ENCODE measurements at regions not wholly inside any gene's neighbourhood (a gene's known extent, or its start where the extent isn't known, plus 50 kb on each side); places are given as distances from the start of the nearest gene placed in this dataset.
"Not testable (repeated sequence)": the region's sequence is repeated elsewhere in the genome, so short reads cannot be mapped to it uniquely, and the experiment has no call there.

GRCh38 chr5:177941386-177941785, 54.7 kb downstream of the PROP1 start:
- not testable (repeated sequence) for DNase-seq

- peak; percentile 82 for DNase-seq
Measured at GRCh38 chr5:177939246-177940171, 56.5 kb downstream of the PROP1 start.

- not testable (repeated sequence) for DNase-seq
Measured at GRCh38 chr5:177938767-177939166, 57.3 kb downstream of the PROP1 start.

- DNase-seq: peak; percentile 22
Measured at GRCh38 chr5:177934233-177934632, 61.8 kb downstream of the PROP1 start.

- DNase-seq: peak; percentile 88
Measured at GRCh38 chr5:177930269-177931022, 65.6 kb downstream of the PROP1 start.

GRCh38 chr5:177929618-177930017, 66.4 kb downstream of the PROP1 start:
- not testable (repeated sequence) for DNase-seq

GRCh38 chr5:177927500-177927899, 68.5 kb downstream of the PROP1 start:
- not testable (repeated sequence) for DNase-seq

- DNase-seq: not testable (repeated sequence)
Measured at GRCh38 chr5:177924577-177924976, 71.5 kb downstream of the PROP1 start.

- DNase-seq: not testable (repeated sequence)
Measured at GRCh38 chr5:177923837-177924236, 72.2 kb downstream of the PROP1 start.

- DNase-seq: not testable (repeated sequence)
Measured at GRCh38 chr5:177923189-177923588, 72.9 kb downstream of the PROP1 start.

GRCh38 chr5:177909261-177909660, 86.8 kb downstream of the PROP1 start:
- not testable (repeated sequence) for DNase-seq

GRCh38 chr5:177902806-177903205, 93.2 kb downstream of the PROP1 start:
- not testable (repeated sequence) for DNase-seq

GRCh38 chr5:177900066-177900465, 96.0 kb downstream of the PROP1 start:
- not testable (repeated sequence) for DNase-seq

GRCh38 chr5:177894681-177895453, 101.2 kb downstream of the PROP1 start:
- not testable (repeated sequence) for DNase-seq

GRCh38 chr5:177892357-177892665, 103.7 kb downstream of the PROP1 start:
- not testable (repeated sequence) for DNase-seq

GRCh38 chr5:177891547-177892356, 104.3 kb downstream of the PROP1 start:
- DNase-seq: not testable (repeated sequence)

- DNase-seq: not testable (repeated sequence)
Measured at GRCh38 chr5:177883295-177883694, 100.6 kb upstream of the FAM153A start.

GRCh38 chr5:177875900-177876238, 93.2 kb upstream of the FAM153A start:
- DNase-seq: not testable (repeated sequence)

GRCh38 chr5:177875013-177875899, 92.6 kb upstream of the FAM153A start:
- peak; percentile 19 for DNase-seq

- DNase-seq: not testable (repeated sequence)
Measured at GRCh38 chr5:177863822-177864446, 81.2 kb upstream of the FAM153A start.

Data from NCI-H69 (cell line).